Heart right ventricle (tissue), 16 donors: ENCODE measurements at regions not wholly inside any gene's neighbourhood (a gene's known extent, or its start where the extent isn't known, plus 50 kb on each side); places are given as distances from the start of the nearest gene placed in this dataset.

Source experiments
- ATAC-seq, 8 donors: fragments of 200-7000 bp; cut with Tn5 transposase; one replicate each; pipeline ENCODE4 v1.9.1; 2020; ENCODE audit warnings: mild to moderate bottlenecking in 8 of 8, moderate library complexity in 8 of 8, moderate number of reproducible peaks in 1 of 8
- DNase-seq, 2 donors: peaks; one replicate each; pipeline ENCODE4 v3.0.0-alpha.2; 2020
- H3K27ac ChIP-seq, 10 donors: fragments of 200-600 bp; sonication (generic) in 2 of 10; one replicate each; pipeline versions ENCODE4 v1.5.0 to v1.8.0; 2020 to 2022; ENCODE audit warnings: mild to moderate bottlenecking in 3 of 10
- H3K27me3 ChIP-seq, 7 donors: fragments of 200-600 bp; one replicate each; pipeline ENCODE4 v1.8.0; 2021 to 2022; ENCODE audit warnings: mild to moderate bottlenecking in 2 of 7
- H3K36me3 ChIP-seq, 9 donors: fragments of 200-600 bp; sonication (generic) in 1 of 9; one replicate each; pipeline versions ENCODE4 v1.5.0 to v1.8.0; 2020 to 2022; ENCODE audit warnings: mild to moderate bottlenecking in 2 of 9
- H3K4me1 ChIP-seq, 9 donors: fragments of 200-600 bp; sonication (generic) in 1 of 9; one replicate each; pipeline versions ENCODE4 v1.5.0 to v1.8.0; 2020 to 2022; ENCODE audit warnings: mild to moderate bottlenecking in 4 of 9
- H3K4me3 ChIP-seq, 10 donors: fragments of 200-600 bp; sonication (generic) in 2 of 10; one replicate each; pipeline versions ENCODE4 v1.5.0 to v1.8.0; 2020 to 2022; ENCODE audit warnings: mild to moderate bottlenecking in 7 of 10, moderate library complexity in 2 of 10
- H3K9me3 ChIP-seq, 11 donors: fragments of 200-600 bp in 10 of 11; sonication (generic) in 2 of 11; one replicate each; pipeline versions ENCODE4 v1.5.0 to v1.8.0; 2013 to 2022; ENCODE audit warnings: mild to moderate bottlenecking in 2 of 11, control low read depth in 1 of 11, moderate library complexity in 1 of 11
- WGBS, 2 donors: extraction: QIAGEN DNeasy Blood & Tissue Kit; methylation state at CpG; one replicate each; pipeline ENCODE4 v1.1.7; 2013; ENCODE audit warnings: inconsistent platforms in 1 of 2; 5-methylcytosine and 5-hydroxymethylcytosine counted together
- intact Hi-C, 10 donors: fragments of 100-400 bp; cut with DNase I; formaldehyde crosslinking; loops; one replicate each; pipeline versions ENCODE4 v1.11.1 to v1.14.2; 2022
- TF ChIP-seq, protein P1 (sequence below), 9 donors: fragments of 200-600 bp; sonication (generic) in 2 of 9; IDR thresholded peaks; one replicate each; pipeline versions ENCODE4 v1.5.0 to v1.8.0; 2021 to 2022; ENCODE audit warnings: antibody characterized with exemption in 9 of 9, mild to moderate bottlenecking in 5 of 9, moderate library complexity in 1 of 9
- donor health status: Arrhythmogenic right ventricular cardiomyopathy.
- donor health status: ischemic (EF 13 %, LVEDD 7.1; RV severe dilation, severe dysfunction).
- donor health status: healthy with polysubstance abuse.
- donor health status: DM: no; HTN: yes; CAD: no.
- donor health status: DM: no; HTN: no; CAD: no.
- donor health status: ischemic (EF 25% LVEDD 6.9; RV normal size, moderate dysfunction).
- donor health status: ischemic (EF 25% LVEDD 5.7; RV mildly dilated, moderate dysfunction).
- donor health status: healthy.
- donor health status: DM: yes; HTN: yes; CAD: no.
- donor health status: Ischemic cardiomyopathy.
- donor health status: ischemic (EF 35%, LVEDD 5.7; RV mildly dilated, moderate dysfunction).
- donor health status: nonischemic (EF 11% LVEDD 7.7; RV severe dilation, severe dysfunction).
- donor health status: DM: yes; HTN: yes; CAD: no.
- donor health status: PGD.
- donor health status: ischemic (EF 29% LVEDD 5.4; RV normal size, mild dysfunction).
- donor health status: nonischemic (EF 23%, LVEDD 6.1; RV moderate dilation, normal function).

DNA sequence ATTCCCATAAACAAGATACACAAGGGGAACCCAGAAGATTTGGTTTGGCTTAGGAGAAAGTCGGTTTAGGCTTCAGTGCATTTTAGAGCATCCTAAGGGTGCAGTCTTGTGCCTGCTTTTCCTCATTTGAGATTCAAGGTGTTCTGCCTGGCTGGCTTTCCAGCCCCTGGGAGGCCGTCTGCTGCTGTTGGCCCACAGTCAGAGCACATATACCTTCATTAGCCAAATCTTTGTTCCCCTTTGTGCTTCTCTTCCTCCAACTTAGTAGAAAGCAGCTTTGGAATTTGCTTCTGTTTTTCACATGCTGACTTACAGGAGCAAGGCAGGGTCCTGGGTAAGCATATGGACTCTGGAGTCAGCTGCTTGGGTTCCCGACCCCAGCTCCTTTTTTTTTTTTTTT lies 477.1 kb upstream of the TCF4 start:
- DNase-seq (no peak), ATAC-seq (no peak)
- H3K4me3 ChIP-seq, result no peak overlapping the region
- H3K4me1 ChIP-seq, result peaks cover 0 to 32% (median 8%) of the 10 kb centered on the region in 9 donors
- 78 to 85% methylated on average over 3 of the region's 3 CpGs for whole genome bisulfite sequencing, 2 donors
- H3K27me3 ChIP-seq, result no peaks in the 10 kb centered on the region
- TF ChIP-seq, protein P1, sequence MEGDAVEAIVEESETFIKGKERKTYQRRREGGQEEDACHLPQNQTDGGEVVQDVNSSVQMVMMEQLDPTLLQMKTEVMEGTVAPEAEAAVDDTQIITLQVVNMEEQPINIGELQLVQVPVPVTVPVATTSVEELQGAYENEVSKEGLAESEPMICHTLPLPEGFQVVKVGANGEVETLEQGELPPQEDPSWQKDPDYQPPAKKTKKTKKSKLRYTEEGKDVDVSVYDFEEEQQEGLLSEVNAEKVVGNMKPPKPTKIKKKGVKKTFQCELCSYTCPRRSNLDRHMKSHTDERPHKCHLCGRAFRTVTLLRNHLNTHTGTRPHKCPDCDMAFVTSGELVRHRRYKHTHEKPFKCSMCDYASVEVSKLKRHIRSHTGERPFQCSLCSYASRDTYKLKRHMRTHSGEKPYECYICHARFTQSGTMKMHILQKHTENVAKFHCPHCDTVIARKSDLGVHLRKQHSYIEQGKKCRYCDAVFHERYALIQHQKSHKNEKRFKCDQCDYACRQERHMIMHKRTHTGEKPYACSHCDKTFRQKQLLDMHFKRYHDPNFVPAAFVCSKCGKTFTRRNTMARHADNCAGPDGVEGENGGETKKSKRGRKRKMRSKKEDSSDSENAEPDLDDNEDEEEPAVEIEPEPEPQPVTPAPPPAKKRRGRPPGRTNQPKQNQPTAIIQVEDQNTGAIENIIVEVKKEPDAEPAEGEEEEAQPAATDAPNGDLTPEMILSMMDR (IDR thresholded peaks at IDR 0.05), result no peak
- no peak overlapping the region for H3K27ac ChIP-seq
- H3K36me3 ChIP-seq, result no peaks in the 10 kb centered on the region
- H3K9me3 ChIP-seq, result no peaks in the 10 kb centered on the region
- intact Hi-C loops, result no loop called here

DNA sequence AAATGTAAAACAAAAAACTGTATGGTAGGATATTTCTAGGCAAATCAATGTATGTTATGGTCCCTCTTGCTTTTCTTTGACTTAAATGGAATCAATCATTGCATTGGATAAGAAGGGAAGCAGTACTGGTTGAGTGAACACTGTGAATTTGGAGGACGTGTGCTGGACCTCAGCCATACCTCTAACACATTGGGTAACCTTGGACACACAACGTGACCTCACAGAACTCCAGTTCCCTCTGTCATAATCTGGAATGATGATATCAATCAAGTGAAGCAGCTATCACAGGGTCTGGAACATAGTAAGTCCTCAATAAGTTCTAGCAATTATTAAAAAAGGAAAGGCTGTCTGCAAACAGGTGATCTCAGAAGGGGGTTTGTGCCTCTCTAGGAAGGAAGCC lies 474.9 kb upstream of the TCF4 start:
- Histone ChIP-seq H3K4me1 (peaks cover 0 to 23% (median 8%) of the 10 kb centered on the region in 9 donors), H3K4me3 (no peak overlapping the region), H3K36me3 (no peaks in the 10 kb centered on the region), H3K27ac (no peak overlapping the region), H3K9me3 (no peaks in the 10 kb centered on the region), H3K27me3 (no peaks in the 10 kb centered on the region)
- TF ChIP-seq, protein P1 (IDR thresholded peaks at IDR 0.05), result no peak
- no peak for ATAC-seq
- intact Hi-C loops, result loop anchor here in 1 of 10 donors (5.0 kb wide), 1 partner anchor 46 kb away; no protein-coding TSS in a partner anchor
- DNase-seq, result no peak
- 91 to 93% methylated on average over 2 of the region's 2 CpGs for WGBS, 2 donors

DNA sequence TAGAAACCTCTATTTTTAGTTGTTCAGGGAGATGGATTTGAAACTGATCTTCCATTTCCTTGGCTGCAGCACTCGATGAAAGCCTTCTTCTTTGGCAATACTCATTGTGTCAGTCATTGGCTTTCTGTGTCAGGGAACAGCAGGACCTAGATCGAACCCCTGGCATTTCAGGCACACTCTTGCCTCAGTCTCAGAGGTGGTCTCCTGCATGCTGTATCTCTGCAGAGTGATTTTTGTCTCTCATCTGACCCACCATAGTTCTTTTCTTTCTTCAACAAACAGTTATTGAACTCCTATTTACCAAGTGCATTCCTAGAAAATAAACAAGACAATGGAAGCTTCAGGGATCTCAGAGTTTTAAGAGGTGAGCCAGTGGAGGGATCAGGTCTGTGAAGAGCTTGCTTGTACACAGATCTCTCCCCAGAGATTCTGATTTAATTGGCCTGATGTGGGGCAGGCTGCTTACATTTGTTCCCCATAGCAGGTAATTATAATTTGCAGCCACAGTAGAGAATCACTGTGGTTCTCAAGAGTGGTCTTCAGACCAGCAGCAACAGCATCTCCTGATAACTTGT lies 473.1 kb upstream of the TCF4 start:
- TF ChIP-seq, protein P1 (IDR thresholded peaks at IDR 0.05), result no peak
- 75 to 81% methylated on average over 2 of the region's 2 CpGs for whole genome bisulfite sequencing, 2 donors
- Histone ChIP-seq H3K36me3 (no peaks in the 10 kb centered on the region), H3K4me1 (peaks cover 0 to 5% (median 0%) of the 10 kb centered on the region in 9 donors), H3K9me3 (no peaks in the 10 kb centered on the region), H3K4me3 (no peak overlapping the region), H3K27ac (no peak overlapping the region), H3K27me3 (no peaks in the 10 kb centered on the region)
- DNase-seq (no peak), ATAC-seq (no peak)
- intact Hi-C loops, result loop anchor here in 1 of 10 donors (5.0 kb wide), 1 partner anchor 44 kb away; no protein-coding TSS in a partner anchor

DNA sequence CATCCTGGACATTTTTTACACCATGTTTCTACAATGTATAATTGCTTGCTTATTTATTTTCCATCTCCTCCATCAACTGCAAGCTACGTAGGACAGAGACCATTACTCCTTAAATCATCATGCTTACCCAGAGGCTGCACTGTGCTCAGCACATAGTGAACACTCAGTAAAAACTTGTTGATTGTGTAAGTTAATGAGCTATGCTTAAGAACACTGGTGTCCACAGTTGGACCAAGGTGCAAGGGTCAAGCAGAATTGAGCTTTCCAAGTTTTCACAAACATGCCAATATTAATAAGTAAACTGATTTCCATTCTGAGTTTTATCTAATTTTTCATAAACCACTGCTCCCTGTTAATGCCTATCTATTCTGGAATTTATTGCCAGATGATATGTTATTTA lies 464.2 kb upstream of the TCF4 start:
- intact Hi-C loops, result no loop called here
- DNase-seq, result no peak
- H3K27me3 ChIP-seq, result no peaks in the 10 kb centered on the region
- H3K9me3 ChIP-seq, result peaks cover 0 to 29% (median 20%) of the 10 kb centered on the region in 11 donors
- H3K36me3 ChIP-seq, result no peaks in the 10 kb centered on the region
- no peak overlapping the region for H3K27ac ChIP-seq
- WGBS, 2 donors, result 97 to 100% methylated on average over 1 of the region's 1 CpG
- no peak overlapping the region for H3K4me3 ChIP-seq
- TF ChIP-seq, protein P1 (IDR thresholded peaks at IDR 0.05), result no peak
- H3K4me1 ChIP-seq, result no peaks in the 10 kb centered on the region
- ATAC-seq, result no peak
